Retinal pigment epithelial cell (primary cell): ENCODE measurements at regions not wholly inside any gene's neighbourhood (a gene's known extent, or its start where the extent isn't known, plus 50 kb on each side); places are given as distances from the start of the nearest gene placed in this dataset.

Source experiments
- DNase-seq: peaks from one replicate; pipeline ENCODE4 v3.0.0-alpha.2; 2010; ENCODE audit warnings: low read depth
- H3K4me3 ChIP-seq: 2 replicates; pipeline ENCODE4 v1.5.1; 2011; ENCODE audit warnings: mild to moderate bottlenecking, low read length, control low read depth, moderate library complexity
- CTCF ChIP-seq: conservative IDR thresholded peaks from 2 replicates; pipeline ENCODE4 v1.5.1; 2011; ENCODE audit warnings: low read depth, low read length, control low read depth, inconsistent platforms

GRCh38 chr7:128163473-128163872, 77.6 kb upstream of the LEP start:
- no peak overlapping the region for H3K4me3 ChIP-seq
- TF ChIP-seq CTCF: no peak
- no peak for DNase-seq

DNA sequence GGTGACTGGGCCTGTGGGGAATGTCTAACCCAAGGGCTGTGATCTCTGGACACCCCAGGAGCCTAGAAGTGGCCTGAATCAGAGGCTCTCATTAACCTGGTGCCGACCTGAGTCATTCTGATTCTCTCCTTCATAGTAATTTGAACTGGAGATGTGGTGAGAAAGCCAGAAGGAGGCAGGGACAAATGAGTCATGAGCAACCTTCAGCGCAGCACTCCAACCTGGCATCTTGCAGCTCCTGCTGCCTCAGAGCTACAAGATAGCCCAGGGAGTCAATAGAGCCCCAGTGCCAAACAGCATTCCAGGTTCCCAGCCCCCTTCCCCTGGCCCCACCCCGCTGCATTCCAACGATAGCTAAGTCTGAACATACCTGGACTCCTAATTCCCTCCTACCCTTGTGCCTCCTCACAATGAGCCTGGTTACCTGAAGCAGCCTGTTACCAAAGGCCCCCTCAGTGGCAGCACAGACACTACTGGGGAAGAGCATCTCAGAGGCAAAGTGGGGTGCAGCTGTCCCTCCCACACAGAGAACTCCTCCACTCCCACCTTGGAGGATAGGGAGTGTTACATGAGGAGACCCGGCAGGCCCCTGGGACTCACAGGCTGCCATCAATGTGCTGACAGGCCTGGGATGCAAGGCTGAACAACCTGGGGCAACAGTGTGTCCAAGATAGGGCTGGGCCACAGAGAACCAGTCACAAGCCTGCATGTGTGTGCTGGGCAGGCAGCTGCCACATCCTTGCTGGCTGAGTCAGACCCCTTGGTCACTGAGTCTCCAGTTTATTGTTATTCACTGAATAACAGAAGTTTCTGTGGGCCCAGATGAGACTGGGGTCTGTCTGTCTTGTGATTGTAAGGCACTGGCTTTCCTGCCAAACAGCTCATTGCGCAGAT, 76.8 kb upstream of the LEP start:
- H3K4me3 ChIP-seq: no peak overlapping the region
- DNase-seq: peak; percentile 77
- no peak for TF ChIP-seq CTCF

DNA sequence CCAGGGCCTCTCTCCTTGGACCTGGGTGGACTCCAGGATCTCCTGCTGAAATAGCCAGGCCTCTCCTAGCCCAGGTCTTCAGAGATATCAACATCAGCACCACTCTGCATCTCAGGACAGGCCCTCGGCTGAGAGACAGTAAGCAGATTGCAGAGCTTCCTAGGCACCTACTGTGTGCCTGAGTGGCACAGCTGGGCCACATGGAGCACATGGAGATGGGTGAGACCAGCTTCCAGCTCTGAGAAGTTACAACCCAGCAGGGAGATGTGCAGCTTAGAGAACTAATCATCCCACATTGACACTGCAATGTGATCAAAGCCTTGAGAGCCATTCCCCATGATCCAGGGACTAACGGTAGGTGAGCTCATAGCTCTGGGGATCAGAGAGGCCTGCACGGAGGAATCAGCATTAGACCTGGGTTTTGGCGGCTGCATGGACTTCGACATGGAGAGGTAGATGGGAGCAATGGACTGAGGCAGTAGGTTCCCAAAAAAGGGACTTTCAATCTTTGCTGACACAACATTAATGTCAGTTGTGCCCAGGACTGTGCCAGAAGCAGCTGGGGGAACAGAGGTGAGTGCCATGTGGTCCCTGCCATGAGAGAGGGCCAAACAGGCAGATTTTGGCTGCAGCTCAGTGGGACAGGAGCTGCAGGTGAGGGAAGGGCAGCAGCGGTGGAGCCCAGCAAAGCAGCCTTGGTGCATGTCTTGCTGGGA, 76.0 kb upstream of the LEP start:
- no peak for DNase-seq
- no peak for TF ChIP-seq CTCF
- H3K4me3 ChIP-seq: no peak overlapping the region

GRCh38 chr7:128165927-128166420, 75.1 kb upstream of the LEP start:
- TF ChIP-seq CTCF: no peak
- H3K4me3 ChIP-seq: no peak overlapping the region
- DNase-seq: no peak

DNA sequence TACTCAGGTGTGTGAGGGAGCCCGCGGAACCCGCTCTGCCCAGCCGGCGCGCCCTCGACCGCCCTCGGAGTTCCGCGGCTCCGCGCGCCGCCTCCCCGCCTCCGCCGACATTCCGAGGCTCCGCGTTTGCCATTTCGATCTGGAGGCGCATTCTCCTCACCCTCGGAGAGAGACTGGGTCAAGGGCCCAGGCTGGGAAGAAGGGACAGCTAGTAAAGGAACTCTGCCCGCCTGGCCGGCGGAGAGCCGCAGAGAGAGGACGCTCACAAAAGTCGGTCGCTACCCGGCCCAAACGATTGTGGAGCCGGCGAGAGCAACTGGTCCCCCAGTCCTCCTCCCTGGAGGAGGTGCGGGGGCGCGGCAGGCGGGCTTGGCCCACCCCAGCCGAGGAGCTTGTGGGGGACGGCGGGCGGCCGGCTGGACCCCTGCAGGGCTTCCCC, 74.5 kb upstream of the LEP start:
- no peak for TF ChIP-seq CTCF
- peak overlapping the region; percentile 44 for H3K4me3 ChIP-seq
- DNase-seq: no peak

DNA sequence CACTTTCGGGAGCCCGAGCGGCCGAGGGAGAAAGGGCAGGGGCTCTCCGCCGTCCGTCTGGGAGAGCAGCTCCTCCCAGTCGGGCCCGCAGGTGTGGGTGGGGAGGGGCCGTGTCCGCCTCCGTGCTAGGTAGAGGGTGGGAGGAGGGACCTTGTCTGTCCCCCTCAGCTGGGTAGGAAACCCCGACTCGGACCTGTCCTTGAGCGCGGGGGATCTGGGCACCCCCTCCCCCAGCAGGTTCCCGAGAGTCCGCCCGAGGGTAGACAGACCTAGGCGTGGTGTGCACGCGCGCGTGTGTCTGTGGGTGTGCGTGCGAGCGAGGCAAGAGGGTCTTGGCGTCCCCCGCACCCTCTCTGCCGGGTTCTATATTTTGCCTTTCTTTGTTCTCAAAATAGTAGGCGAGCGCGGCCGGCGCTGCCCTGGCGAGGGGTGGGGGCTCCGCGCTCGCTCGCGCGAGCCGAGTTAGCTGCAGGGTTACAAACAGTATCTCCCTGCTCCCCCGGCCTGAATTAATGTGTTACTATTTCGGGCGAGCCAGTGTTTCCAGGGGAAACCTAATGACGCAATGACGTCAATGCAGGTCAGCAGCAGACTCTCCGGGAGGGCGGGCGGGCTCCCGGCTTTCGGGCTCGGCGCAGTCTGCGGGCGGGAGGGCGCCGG, 73.9 kb upstream of the LEP start:
- DNase-seq: peak; percentile 51
- H3K4me3 ChIP-seq: peak overlapping the region; percentile 44
- TF ChIP-seq CTCF: no peak
